OCI-LY3 (cell line): ENCODE measurements at regions not wholly inside any gene's neighbourhood (a gene's known extent, or its start where the extent isn't known, plus 50 kb on each side); places are given as distances from the start of the nearest gene placed in this dataset.

ENCODE experiments used
- H2AFZ ChIP-seq: fragments of 200-600, 300-600 bp; shearing (Covaris generic); 2 replicates; pipeline ENCODE4 v1.6.0; 2014; ENCODE audit warnings: antibody characterized with exemption, low read depth, low read length
- H3K27ac ChIP-seq: fragments of 200-600, 300-600 bp; sonication (generic); 2 replicates; pipeline ENCODE4 v1.5.1; 2014; ENCODE audit warnings: mild to moderate bottlenecking, low read length, moderate library complexity, mixed read lengths
- H3K27me3 ChIP-seq: fragments of 200-600, 300-600 bp; sonication (generic); 2 replicates; pipeline ENCODE4 v1.6.1; 2014; ENCODE audit warnings: low read depth, low read length, mixed read lengths
- H3K36me3 ChIP-seq: fragments of 200-600, 300-600 bp; sonication (generic); replicated peaks from 2 replicates; pipeline ENCODE3; 2014; ENCODE audit warnings: low read depth, low read length, mixed read lengths
- H3K4me1 ChIP-seq: fragments of 300-600, 200-600 bp; sonication (generic); 2 replicates; pipeline ENCODE4 v1.6.1; 2014; ENCODE audit warnings: low read length, mixed read lengths
- H3K4me2 ChIP-seq: fragments of 200-600, 300-600 bp; sonication (generic); 2 replicates; pipeline ENCODE4 v1.6.1; 2014; ENCODE audit warnings: low read length, mixed read lengths
- H3K4me3 ChIP-seq: fragments of 300-600, 200-600 bp; sonication (generic); 2 replicates; pipeline ENCODE4 v1.5.1; 2014; ENCODE audit warnings: antibody characterized with exemption, mild to moderate bottlenecking, low read length, moderate library complexity
- H3K79me2 ChIP-seq: fragments of 300-600, 200-600 bp; shearing (Covaris generic); 2 replicates; pipeline ENCODE4 v1.6.1; 2014; ENCODE audit warnings: mild to moderate bottlenecking, low read length, mixed read lengths
- H3K9ac ChIP-seq: fragments of 300-600, 200-600 bp; shearing (Covaris generic); 2 replicates; pipeline ENCODE4 v1.6.0; 2014; ENCODE audit warnings: mild to moderate bottlenecking, low read length, moderate library complexity
- H3K9me3 ChIP-seq: fragments of 200-600, 300-600 bp; shearing (Covaris generic); 2 replicates; pipeline ENCODE4 v1.6.1; 2014; ENCODE audit warnings: low read length, mixed read lengths; ENCODE audit not compliant: insufficient read depth
- H4K20me1 ChIP-seq: fragments of 200-600, 300-600 bp; sonication (generic); 2 replicates; pipeline ENCODE4 v1.6.1; 2016; ENCODE audit warnings: low read length, mixed read lengths; ENCODE audit not compliant: insufficient read depth
- CTCF ChIP-seq: fragments of 200-600, 300-600 bp; sonication (generic); IDR thresholded peaks from 2 replicates; pipeline ENCODE4 v1.5.1; 2014; ENCODE audit warnings: antibody characterized with exemption, low read length, low read depth
- EZH2phosphoT487 ChIP-seq: fragments of 200-600 bp; shearing (Covaris generic); IDR thresholded peaks from 2 replicates; pipeline ENCODE4 v1.6.1; 2018; ENCODE audit warnings: antibody characterized with exemption, mixed run types, low read depth

- no peaks in the 10 kb centered on the region for H3K27me3 ChIP-seq
- H3K4me1 ChIP-seq, result peaks cover under 1% of the 10 kb centered on the region
- TF ChIP-seq EZH2phosphoT487 (no peak), CTCF (no peak)
- H3K27ac ChIP-seq, result no peak overlapping the region
- no peaks in the 10 kb centered on the region for H3K79me2 ChIP-seq
- no peak overlapping the region for H3K9ac ChIP-seq
- no peak overlapping the region for H3K4me3 ChIP-seq
- H4K20me1 ChIP-seq, result no peaks in the 10 kb centered on the region
- no peak overlapping the region for H3K4me2 ChIP-seq
- H3K9me3 ChIP-seq, result no peaks in the 10 kb centered on the region
- H2AFZ ChIP-seq, result no peak overlapping the region
- no peaks in the 10 kb centered on the region for H3K36me3 ChIP-seq
Measured at GRCh38 chr7:112995059-112995824, 91.4 kb downstream of the GPR85 start.

GRCh38 chr7:112994656-112995055, 92.0 kb downstream of the GPR85 start:
- TF ChIP-seq CTCF (no peak), EZH2phosphoT487 (no peak)
- Histone ChIP-seq H4K20me1 (no peaks in the 10 kb centered on the region), H3K79me2 (no peaks in the 10 kb centered on the region), H3K4me3 (no peak overlapping the region), H3K27ac (no peak overlapping the region), H3K27me3 (no peaks in the 10 kb centered on the region), H3K9ac (no peak overlapping the region), H3K36me3 (no peaks in the 10 kb centered on the region), H3K9me3 (no peaks in the 10 kb centered on the region), H3K4me1 (no peaks in the 10 kb centered on the region), H3K4me2 (no peak overlapping the region), H2AFZ (no peak overlapping the region)

GRCh38 chr7:112990624-112991023, 96.0 kb downstream of the GPR85 start:
- Histone ChIP-seq H3K4me3 (no peak overlapping the region), H2AFZ (no peak overlapping the region), H3K27me3 (no peaks in the 10 kb centered on the region), H3K9ac (no peak overlapping the region), H3K4me2 (no peak overlapping the region), H3K36me3 (no peaks in the 10 kb centered on the region), H3K27ac (no peak overlapping the region), H3K9me3 (no peaks in the 10 kb centered on the region), H4K20me1 (no peaks in the 10 kb centered on the region), H3K79me2 (no peaks in the 10 kb centered on the region), H3K4me1 (peaks cover 9% of the 10 kb centered on the region)
- no peak for TF ChIP-seq EZH2phosphoT487
- no peak for TF ChIP-seq CTCF

- no peak overlapping the region for H2AFZ ChIP-seq
- no peaks in the 10 kb centered on the region for H3K79me2 ChIP-seq
- no peaks in the 10 kb centered on the region for H3K27me3 ChIP-seq
- H3K4me2 ChIP-seq, result no peak overlapping the region
- H3K9me3 ChIP-seq, result no peaks in the 10 kb centered on the region
- no peak for TF ChIP-seq CTCF
- TF ChIP-seq EZH2phosphoT487, result no peak
- H3K9ac ChIP-seq, result no peak overlapping the region
- no peak overlapping the region for H3K27ac ChIP-seq
- H3K4me3 ChIP-seq, result no peak overlapping the region
- no peaks in the 10 kb centered on the region for H3K36me3 ChIP-seq
- H3K4me1 ChIP-seq, result peaks cover 9% of the 10 kb centered on the region
- no peaks in the 10 kb centered on the region for H4K20me1 ChIP-seq
Measured at GRCh38 chr7:112989531-112989930, 97.1 kb downstream of the GPR85 start.
